ENCODE measurements at regions not wholly inside any gene's neighbourhood (a gene's known extent, or its start where the extent isn't known, plus 50 kb on each side); places are given as distances from the start of the nearest gene placed in this dataset.

DNA sequence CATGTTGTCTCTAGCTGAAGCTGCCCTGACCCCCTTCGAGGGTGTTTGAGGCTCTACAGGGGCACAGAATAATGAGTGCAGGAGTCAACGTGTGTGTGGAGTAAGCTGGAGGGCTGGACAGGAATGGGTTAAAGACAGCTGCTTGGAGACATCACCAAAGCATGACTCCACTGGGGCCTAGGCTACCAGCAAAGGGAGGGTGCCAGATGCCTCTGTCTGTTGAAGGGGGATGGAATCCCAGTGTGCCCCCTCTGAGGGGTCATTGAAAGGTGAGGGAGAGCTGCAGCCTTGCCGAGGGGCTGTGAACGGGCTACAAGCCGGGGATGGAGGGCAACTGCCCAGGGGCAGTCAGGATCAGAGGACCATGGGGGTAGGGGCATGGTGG, 51.7 kb upstream of the PODXL start:
- Histone ChIP-seq H4K20me1 (ENCODE audit: control insufficient read depth, extremely low read depth, insufficient read depth, low read length) (no peaks in the 10 kb centered on the region), H3K9me3 (ENCODE audit: control insufficient read depth, low read depth, low read length) (no peaks in the 10 kb centered on the region), H3K4me3 (ENCODE audit: control insufficient read depth in 2 of 3, extremely low read depth in 1 of 3, insufficient read depth in 2 of 3, low read depth in 1 of 3, low read length in 3 of 3) (no peak overlapping the region), H3K9ac (ENCODE audit: control insufficient read depth, extremely low read depth, insufficient read depth, low read length) (no peak overlapping the region), H3K27me3 (ENCODE audit: control insufficient read depth, extremely low read depth, insufficient read depth, low read length) (peaks cover 7% of the 10 kb centered on the region), H3K79me2 (ENCODE audit: control insufficient read depth, insufficient read depth, low read length) (no peaks in the 10 kb centered on the region), H3K36me3 (ENCODE audit: control insufficient read depth in 2 of 2, extremely low read depth in 1 of 2, insufficient read depth in 2 of 2, low read length in 2 of 2) (no peaks in the 10 kb centered on the region), H2AFZ (ENCODE audit: control insufficient read depth, low read length) (no peak overlapping the region), H3K27ac (ENCODE audit: control insufficient read depth, insufficient read depth, low read length) (no peak overlapping the region), H3K4me2 (ENCODE audit: control insufficient read depth, extremely low read depth, insufficient read depth, low read depth, low read length) (no peak overlapping the region), H3K9me1 (ENCODE audit: control insufficient read depth, extremely low read depth, insufficient read depth, low read length) (peaks cover 3% of the 10 kb centered on the region), H3K4me1 (ENCODE audit: control insufficient read depth, extremely low read depth, insufficient read depth, low read length) (peaks cover 10% of the 10 kb centered on the region)
- no peak for TF ChIP-seq EZH2 (IDR thresholded peaks at IDR 0.05; ENCODE audit: low read length)
- TF ChIP-seq, protein P1, sequence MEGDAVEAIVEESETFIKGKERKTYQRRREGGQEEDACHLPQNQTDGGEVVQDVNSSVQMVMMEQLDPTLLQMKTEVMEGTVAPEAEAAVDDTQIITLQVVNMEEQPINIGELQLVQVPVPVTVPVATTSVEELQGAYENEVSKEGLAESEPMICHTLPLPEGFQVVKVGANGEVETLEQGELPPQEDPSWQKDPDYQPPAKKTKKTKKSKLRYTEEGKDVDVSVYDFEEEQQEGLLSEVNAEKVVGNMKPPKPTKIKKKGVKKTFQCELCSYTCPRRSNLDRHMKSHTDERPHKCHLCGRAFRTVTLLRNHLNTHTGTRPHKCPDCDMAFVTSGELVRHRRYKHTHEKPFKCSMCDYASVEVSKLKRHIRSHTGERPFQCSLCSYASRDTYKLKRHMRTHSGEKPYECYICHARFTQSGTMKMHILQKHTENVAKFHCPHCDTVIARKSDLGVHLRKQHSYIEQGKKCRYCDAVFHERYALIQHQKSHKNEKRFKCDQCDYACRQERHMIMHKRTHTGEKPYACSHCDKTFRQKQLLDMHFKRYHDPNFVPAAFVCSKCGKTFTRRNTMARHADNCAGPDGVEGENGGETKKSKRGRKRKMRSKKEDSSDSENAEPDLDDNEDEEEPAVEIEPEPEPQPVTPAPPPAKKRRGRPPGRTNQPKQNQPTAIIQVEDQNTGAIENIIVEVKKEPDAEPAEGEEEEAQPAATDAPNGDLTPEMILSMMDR (optimal IDR thresholded peaks at IDR 0.05 in 1 of 3, IDR thresholded peaks at IDR 0.05 in 1 of 3, conservative IDR thresholded peaks at IDR 0.05 in 1 of 3; ENCODE audit: extremely low read depth in 1 of 3, insufficient read depth in 2 of 3, low read length in 3 of 3): no peak
- dilution Hi-C loops (cut with MboI; ENCODE audit: extremely low pct_ligation_motif_present, low sequenced_read_pairs): no loop called here
- FAIRE-seq: no peak
- DNase-seq (ENCODE audit: low read depth, low spot score): no peak

DNA sequence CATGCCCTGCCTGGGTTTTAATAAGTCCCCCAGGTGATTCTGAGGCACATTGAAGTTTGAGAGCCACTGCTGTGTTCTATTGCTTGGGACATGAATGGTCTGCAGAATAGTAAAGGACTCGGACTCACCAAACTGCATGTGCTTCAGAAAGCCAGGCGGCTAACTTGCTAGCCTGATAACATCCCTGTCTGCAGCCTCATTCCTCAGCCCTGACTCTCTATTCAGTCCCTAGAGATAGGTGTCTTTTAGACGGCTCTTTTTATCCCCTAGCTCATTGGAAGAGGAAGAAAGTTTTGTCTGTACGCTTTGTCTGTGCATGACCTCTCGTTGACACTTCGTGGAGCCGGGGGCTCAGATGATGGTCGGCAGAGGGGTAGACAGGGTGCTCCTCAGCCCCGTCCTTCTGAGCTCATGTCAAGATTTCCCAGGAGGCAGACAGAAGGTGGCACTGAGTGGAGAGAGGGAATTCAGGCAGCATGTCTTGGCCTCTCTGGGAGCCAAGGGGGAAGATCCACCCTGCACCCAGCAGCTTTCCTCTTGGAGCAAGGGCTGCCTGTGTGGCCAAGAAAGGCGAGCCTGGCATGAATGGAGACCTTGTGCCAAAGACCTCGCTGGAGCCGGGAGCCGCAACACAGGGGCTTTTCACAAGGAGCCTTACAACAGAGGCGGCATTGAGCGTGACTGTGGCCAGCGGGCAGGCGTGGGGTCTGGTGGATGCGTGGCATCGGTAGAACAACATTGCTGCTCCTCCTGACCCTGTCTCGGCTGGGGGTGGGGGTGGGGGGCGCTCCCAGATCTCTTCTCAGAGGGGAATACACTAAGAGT, 51.1 kb upstream of the PODXL start:
- Histone ChIP-seq H4K20me1 (ENCODE audit: control insufficient read depth, extremely low read depth, insufficient read depth, low read length) (no peaks in the 10 kb centered on the region), H3K27me3 (ENCODE audit: control insufficient read depth, extremely low read depth, insufficient read depth, low read length) (peaks cover 7% of the 10 kb centered on the region), H3K9me3 (ENCODE audit: control insufficient read depth, low read depth, low read length) (no peaks in the 10 kb centered on the region), H3K9me1 (ENCODE audit: control insufficient read depth, extremely low read depth, insufficient read depth, low read length) (peaks cover 3% of the 10 kb centered on the region), H2AFZ (ENCODE audit: control insufficient read depth, low read length) (no peak overlapping the region), H3K36me3 (ENCODE audit: control insufficient read depth in 2 of 2, extremely low read depth in 1 of 2, insufficient read depth in 2 of 2, low read length in 2 of 2) (no peaks in the 10 kb centered on the region), H3K4me3 (ENCODE audit: control insufficient read depth in 2 of 3, extremely low read depth in 1 of 3, insufficient read depth in 2 of 3, low read depth in 1 of 3, low read length in 3 of 3) (no peak overlapping the region), H3K79me2 (ENCODE audit: control insufficient read depth, insufficient read depth, low read length) (no peaks in the 10 kb centered on the region), H3K4me1 (ENCODE audit: control insufficient read depth, extremely low read depth, insufficient read depth, low read length) (peaks cover 15% of the 10 kb centered on the region), H3K4me2 (ENCODE audit: control insufficient read depth, extremely low read depth, insufficient read depth, low read depth, low read length) (no peak overlapping the region), H3K9ac (ENCODE audit: control insufficient read depth, extremely low read depth, insufficient read depth, low read length) (no peak overlapping the region), H3K27ac (ENCODE audit: control insufficient read depth, insufficient read depth, low read length) (no peak overlapping the region)
- no peak for FAIRE-seq
- DNase-seq (ENCODE audit: low read depth, low spot score): no peak
- TF ChIP-seq, protein P1 (optimal IDR thresholded peaks at IDR 0.05 in 1 of 3, IDR thresholded peaks at IDR 0.05 in 1 of 3, conservative IDR thresholded peaks at IDR 0.05 in 1 of 3; ENCODE audit: extremely low read depth in 1 of 3, insufficient read depth in 2 of 3, low read length in 3 of 3): no peak
- no peak for TF ChIP-seq EZH2 (IDR thresholded peaks at IDR 0.05; ENCODE audit: low read length)
- dilution Hi-C loops (cut with MboI; ENCODE audit: extremely low pct_ligation_motif_present, low sequenced_read_pairs): no loop called here
